ENCODE measurements at regions not wholly inside any gene's neighbourhood (a gene's known extent, or its start where the extent isn't known, plus 50 kb on each side); places are given as distances from the start of the nearest gene placed in this dataset.

DNA sequence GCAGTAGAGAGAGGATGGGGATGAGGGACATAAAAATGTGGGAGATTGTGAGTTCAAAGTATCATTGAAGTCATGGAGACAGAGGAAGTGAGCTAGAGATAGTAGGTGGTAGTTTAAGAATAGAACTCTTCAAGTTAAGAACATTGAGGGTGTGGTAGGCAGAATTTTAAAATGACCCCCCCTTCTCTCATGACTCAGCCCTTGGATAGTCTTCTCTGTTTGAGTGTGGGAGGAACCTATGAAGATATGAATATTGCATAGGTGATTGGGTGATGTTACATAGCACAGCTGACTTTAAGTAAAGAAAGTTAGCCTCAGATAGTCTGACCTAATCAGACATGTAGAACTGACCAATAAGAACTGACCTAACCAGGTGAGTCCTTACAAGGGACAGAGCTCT lies 418.6 kb downstream of the FOXO1 start:
- TF ChIP-seq, protein P1, sequence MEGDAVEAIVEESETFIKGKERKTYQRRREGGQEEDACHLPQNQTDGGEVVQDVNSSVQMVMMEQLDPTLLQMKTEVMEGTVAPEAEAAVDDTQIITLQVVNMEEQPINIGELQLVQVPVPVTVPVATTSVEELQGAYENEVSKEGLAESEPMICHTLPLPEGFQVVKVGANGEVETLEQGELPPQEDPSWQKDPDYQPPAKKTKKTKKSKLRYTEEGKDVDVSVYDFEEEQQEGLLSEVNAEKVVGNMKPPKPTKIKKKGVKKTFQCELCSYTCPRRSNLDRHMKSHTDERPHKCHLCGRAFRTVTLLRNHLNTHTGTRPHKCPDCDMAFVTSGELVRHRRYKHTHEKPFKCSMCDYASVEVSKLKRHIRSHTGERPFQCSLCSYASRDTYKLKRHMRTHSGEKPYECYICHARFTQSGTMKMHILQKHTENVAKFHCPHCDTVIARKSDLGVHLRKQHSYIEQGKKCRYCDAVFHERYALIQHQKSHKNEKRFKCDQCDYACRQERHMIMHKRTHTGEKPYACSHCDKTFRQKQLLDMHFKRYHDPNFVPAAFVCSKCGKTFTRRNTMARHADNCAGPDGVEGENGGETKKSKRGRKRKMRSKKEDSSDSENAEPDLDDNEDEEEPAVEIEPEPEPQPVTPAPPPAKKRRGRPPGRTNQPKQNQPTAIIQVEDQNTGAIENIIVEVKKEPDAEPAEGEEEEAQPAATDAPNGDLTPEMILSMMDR (IDR thresholded peaks at IDR 0.05): no peak
- no peak for TF ChIP-seq POLR2AphosphoS5 (IDR thresholded peaks at IDR 0.05)
